ENCODE measurements at regions not wholly inside any gene's neighbourhood (a gene's known extent, or its start where the extent isn't known, plus 50 kb on each side); places are given as distances from the start of the nearest gene placed in this dataset.
"Not testable (repeated sequence)": the region's sequence is repeated elsewhere in the genome, so short reads cannot be mapped to it uniquely, and the experiment has no call there.

GRCh38 chr5:56384186-56384585, 151.1 kb upstream of the ANKRD55 start:
- DNase-seq (ENCODE audit: low read depth in 3 of 3): no peak

GRCh38 chr5:56383761-56384160, 150.6 kb upstream of the ANKRD55 start:
- DNase-seq (ENCODE audit: low read depth in 3 of 3): no peak

GRCh38 chr5:56382896-56383295, 149.8 kb upstream of the ANKRD55 start:
- no peak for DNase-seq (ENCODE audit: low read depth in 3 of 3)

GRCh38 chr5:56377573-56377972, 144.4 kb upstream of the ANKRD55 start:
- DNase-seq (ENCODE audit: low read depth in 3 of 3): no peak

DNA sequence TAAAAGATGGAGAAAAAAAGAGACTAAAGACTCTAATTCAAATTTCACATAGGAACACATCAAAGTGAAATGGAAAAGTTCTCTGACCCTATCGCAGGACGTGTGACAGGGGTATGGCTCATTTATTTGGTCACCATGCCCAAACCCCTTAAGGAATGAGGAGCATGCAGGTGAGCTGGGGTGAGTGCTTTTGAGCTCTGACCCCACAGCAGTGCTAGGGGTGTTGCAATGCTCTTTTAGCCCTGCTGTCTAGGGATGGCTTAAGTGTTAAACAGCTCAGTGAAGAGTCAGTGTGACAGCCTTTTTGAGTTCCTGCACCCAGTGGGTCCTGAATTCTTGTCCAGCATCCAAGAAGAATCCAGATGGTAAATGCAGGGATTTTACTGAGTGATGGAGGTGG, 143.0 kb upstream of the ANKRD55 start:
- no peak for DNase-seq (ENCODE audit: low read depth in 3 of 3)

DNA sequence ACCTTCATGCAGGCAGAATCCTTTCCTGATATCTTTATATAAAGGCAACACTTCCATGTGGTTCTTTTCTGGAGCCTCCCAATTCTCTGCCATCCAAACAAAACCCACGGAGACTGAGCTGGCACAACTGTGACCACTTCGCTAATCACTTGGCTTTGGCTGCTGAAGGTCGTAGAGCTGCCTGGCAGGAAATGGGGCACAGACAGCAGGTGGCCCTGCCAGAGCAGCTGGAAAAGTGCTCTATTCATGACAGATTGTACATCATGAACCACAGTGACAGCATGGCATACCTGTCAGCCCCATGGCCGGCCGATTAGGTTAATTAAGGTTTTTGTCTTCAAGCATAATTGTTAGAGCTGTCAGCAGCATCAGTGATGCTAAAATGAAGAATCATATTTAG, 141.9 kb upstream of the ANKRD55 start:
- DNase-seq (ENCODE audit: low read depth in 3 of 3): no peak

- DNase-seq (ENCODE audit: low read depth in 3 of 3): not testable (repeated sequence)
Measured at GRCh38 chr5:56372491-56372890, 139.4 kb upstream of the ANKRD55 start.

GRCh38 chr5:56369361-56369811, 136.3 kb upstream of the ANKRD55 start:
- no peak for DNase-seq (ENCODE audit: low read depth in 3 of 3)

DNA sequence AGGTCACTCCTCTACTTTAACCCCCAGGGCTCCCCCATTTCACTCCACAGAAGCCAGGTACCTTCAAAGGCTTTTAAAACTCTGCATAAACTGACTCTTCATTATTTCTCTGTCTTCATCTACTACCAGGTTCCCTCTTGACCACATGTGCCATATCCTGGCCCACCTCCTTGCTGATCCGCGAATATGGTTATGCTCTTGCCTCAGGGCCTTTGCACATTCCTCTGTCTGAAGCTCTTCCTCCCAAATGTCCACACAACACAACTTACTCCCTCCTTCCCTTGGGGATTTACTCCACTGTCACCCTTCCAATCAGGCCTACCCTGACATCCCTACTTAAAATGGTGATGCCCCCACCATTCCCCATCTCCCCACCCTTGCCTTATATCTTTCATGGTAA, 134.6 kb upstream of the ANKRD55 start:
- no peak for DNase-seq (ENCODE audit: low read depth in 3 of 3)

DNA sequence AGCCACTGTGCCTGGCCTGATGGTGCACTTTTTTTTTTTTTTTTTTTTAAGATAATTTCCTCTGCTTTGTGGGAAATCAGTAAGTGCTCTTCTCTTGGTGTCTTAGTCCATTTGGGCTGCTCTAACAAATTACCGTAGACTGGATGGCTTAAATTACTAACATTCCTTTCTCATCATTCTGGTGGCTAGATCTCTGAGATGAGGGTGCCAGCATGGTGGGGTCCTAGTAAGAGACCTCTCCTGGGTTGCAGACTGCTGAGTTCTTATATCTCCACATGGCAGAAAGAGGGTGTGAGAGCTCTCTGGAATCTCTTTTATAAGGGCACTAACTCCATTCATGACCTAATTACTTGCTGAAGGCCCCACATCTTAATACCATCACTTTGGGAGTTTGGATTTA, 133.9 kb upstream of the ANKRD55 start:
- DNase-seq (ENCODE audit: low read depth in 3 of 3): no peak

- DNase-seq (ENCODE audit: low read depth in 3 of 3): no peak
Measured at GRCh38 chr5:56361398-56361797, 128.3 kb upstream of the ANKRD55 start.

DNA sequence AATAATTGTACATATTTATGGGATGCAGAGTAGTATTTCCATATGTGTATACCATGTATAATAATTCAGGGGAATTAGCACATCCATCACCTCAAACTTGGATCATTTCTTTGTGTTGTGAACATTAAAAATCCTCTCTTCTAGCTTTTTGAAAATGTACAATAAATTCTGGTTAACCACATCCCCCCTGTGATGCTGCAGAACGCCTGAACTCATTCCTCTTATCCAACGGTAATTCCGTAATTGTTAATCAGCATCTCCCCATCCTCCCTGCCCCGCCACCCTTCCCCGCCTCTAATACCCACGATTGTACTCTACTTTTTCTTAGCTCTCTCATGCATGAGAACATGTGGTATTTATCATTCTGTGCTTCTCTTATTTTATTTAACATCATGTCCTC, 127.7 kb upstream of the ANKRD55 start:
- no peak for DNase-seq (ENCODE audit: low read depth in 3 of 3)

DNA sequence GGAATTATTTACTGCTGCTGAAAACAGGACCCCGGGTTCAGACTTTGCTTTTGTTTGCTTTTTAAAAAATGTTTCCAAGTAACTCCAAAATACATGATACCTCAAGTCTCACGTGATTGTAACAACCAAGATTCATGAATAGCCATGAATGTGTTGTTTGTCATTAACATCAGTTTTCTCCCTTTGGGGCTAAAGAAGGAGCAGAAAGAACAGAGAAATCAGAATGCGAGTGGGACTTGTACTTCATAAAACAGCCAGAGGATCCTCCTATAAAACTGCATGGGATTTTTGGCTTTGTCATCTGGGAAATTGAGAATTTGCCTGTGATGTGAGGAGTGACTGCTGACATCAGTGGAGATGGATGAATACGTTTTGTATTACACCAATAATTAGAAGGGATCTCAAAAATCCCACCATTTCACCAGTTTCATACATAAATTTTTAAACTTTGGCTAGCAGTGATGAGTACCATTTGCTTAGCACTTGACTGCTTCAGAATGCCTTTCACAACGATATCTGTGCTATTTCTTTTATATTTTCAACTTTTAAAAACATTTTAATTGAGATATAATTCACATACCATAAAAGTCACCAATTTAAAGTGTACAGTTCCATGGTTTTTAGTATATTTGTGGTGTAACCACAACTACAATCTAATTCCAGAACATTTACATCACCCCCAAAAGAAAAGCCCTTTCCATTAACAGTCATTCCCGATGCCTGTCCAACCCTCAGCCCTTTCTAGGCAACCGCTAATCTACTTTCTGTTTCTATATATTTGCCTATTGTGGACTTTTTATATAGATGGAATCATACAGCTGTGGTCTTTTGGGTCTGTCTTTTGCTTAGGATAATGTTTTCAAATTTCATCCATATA, 126.9 kb upstream of the ANKRD55 start:
- DNase-seq (ENCODE audit: low read depth in 3 of 3): no peak

- no peak for DNase-seq (ENCODE audit: low read depth in 3 of 3)
Measured at GRCh38 chr5:56358703-56359681, 125.9 kb upstream of the ANKRD55 start.

DNA sequence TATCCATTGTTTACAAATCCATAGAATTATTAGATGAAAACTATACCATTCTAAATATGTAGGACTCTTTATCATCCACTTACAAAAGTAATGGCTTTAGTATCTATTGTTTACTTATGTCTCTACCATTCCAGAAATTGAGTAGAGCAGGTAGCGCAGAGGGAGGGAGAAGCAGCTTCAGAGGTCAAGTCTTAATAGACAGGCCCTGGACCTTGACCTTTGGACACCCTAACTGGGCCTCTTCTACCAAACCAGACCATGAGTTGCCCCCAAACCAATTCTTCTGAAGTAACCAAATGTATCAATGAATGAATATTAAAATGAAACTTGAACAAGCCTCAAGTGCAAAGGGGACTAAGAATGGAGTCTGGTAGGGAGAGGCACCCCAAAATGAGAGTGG, 124.9 kb upstream of the ANKRD55 start:
- DNase-seq (ENCODE audit: low read depth in 3 of 3): no peak

DNA sequence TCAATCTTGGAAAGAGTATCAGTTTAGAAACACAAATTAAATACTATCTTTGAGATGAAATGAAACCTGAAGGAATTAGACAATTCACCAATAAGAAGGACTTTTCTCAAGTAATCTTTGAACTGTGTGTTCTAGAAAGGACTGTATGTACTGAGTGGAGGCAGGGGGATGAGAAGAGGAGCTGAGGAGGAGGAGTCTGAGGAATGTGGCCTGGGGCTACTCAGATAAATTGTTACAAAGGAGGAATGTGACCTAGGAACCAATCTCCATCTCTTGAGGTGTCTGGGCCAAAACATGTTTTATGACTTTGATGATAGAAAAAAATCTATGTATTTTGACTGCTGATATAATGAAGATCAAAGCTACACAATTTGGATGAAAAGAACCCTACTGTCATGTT, 124.3 kb upstream of the ANKRD55 start:
- no peak for DNase-seq (ENCODE audit: low read depth in 3 of 3)

DNA sequence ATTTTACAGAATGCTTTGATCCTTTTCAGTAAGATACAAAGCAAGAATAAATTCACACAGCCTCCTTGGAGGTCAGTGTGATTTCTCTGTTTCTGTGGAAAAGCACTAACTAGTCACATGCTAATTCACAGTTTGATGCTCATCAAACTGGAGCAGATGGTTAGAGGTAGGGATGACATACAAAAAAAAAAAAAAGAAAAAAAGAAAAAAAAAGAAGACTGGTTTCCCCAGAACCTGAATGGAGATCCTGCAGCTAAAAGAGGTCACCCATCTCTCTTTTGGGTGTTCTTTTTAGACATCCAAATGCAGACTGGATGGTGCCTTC, 123.7 kb upstream of the ANKRD55 start:
- DNase-seq (ENCODE audit: low read depth in 3 of 3): no peak

DNA sequence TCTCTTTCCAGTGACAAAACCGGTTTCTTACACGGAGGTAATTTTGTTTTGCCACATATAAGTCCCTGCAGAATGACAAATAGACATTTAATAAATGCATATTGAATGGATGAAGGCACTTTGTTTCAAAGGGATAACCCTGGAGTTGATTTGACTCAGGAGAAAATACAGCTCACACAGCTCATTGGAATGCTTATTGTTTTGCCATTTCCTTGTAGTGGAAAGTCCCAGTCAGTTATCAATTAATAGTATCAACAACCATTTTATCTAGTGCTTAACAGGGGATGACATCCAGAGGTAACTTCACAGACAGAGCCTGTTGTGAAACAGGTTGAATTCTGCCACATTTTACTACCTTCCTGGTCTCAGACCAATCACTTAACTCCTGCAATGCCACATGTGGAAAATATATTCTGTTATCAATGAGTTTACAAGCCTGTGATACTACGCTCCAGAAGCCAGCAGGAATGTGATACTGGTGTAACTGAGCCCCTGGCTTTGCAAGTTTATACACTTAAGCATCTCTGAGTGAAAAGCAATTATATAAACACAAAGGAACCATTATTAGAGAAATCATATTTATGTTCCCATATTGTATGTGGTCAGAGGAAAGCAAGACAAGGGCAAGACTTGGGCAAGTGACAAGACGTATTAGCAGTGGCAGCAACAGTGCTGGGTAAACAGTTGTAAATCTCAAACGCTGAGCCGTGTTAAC, 123.1 kb upstream of the ANKRD55 start:
- DNase-seq (ENCODE audit: low read depth in 3 of 3): no peak

DNA sequence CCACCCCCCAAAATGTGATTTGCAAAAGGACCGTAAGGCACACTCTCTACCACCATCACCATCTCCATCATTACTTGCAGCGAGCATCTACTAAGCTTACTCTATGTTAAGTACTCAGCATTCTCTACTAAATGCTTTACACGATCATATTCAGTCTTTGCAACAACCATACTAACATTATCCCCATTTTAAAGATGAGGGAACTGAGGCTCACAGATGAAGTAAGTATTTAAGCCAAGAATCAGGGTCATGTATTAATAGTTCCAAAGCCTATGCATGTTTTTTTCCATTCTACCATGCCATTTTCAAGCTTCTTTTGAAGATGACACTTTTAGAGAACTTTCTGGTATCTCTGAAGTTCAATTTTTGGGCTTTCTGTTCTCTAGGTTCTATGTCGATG, 121.7 kb upstream of the ANKRD55 start:
- no peak for DNase-seq (ENCODE audit: low read depth in 3 of 3)

DNA sequence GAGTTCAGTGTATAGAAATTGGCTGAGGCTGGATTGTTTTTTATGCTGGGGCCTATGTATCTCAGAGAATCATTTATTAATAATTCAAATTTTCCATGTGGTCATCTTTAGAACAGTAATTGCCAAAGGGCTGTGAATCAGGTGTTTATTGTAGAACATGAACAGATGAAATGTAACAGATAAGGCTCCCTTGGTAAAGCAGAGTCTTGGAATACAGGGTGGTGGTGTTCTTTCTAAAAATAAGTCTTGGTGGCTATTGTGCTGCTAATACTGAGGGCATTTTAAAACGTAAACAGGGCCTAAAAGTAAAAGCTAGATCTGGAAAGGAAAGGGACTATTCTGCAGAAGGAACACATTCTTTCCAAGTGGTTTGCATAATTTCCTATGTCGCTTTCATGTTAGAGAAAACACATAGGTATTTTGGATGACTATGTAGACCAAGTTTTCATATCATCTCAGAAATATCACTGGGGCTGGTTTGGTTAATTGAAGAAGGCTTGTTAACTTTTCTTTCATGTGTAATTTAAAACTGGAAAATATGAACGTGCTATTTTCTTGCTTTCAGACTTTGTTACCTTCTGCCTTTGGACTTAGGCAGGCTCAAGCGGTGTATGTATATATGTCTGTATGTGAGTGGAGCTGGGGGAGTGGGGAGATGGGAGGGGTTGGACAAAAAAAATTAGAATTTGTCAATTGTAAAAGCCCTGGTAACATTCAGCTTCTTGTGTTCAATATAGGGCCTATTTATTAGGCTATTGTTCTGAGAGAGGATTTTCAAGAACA, 119.9 kb upstream of the ANKRD55 start:
- DNase-seq (ENCODE audit: low read depth in 3 of 3): no peak

DNA sequence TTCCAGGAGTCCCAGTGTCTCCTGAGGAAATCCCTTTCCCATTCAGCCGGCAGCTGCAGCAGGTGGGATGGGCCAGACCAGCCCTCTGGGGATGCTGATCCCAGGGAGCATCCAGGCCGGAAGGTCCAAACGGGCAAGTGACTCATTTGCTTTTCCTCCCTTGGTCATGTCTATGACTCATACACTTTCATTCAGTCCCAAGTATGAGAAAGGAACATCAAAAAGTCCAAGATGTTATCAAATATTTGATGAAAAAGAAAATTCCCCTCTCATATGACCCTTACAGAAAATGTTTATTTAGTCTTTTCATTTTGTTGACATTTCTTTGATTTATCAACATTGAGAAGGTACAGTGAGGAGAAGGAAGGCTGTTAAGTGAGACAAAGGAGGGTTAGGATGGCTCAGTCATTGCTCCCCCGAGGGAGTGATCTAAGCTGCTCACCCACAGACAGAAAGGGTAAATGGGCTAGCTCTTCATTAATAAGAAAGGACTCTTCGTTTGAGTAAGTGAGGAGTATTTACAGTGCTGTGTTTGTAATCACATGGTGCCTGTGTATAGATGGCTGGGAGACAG, 117.6 kb upstream of the ANKRD55 start:
- DNase-seq (ENCODE audit: low read depth in 3 of 3): no peak

All from stimulated activated CD4-positive, alpha-beta T cell treated with anti-CD3 and anti-CD28 coated beads, TNF-alpha, amount 100 ng/mL, for 4 hours (primary cell).